Adrenal gland (tissue), 9 donors: ENCODE measurements at regions not wholly inside any gene's neighbourhood (a gene's known extent, or its start where the extent isn't known, plus 50 kb on each side); places are given as distances from the start of the nearest gene placed in this dataset.

Experiments
- DNase-seq, 7 donors: peaks; one replicate each; pipeline ENCODE4 v3.0.0-alpha.2; 2019 to 2020
- H3K27ac ChIP-seq, 5 donors: fragments of 200-600 bp; sonication (generic) in 4 of 5; 1 replicate in 3 of 5; 2 replicates in 2 of 5; pipeline versions ENCODE4 v1.5.1 to v1.8.0; 2016 to 2020; ENCODE audit warnings: mild to moderate bottlenecking in 1 of 5
- H3K27me3 ChIP-seq: fragments of 200-600 bp; 2 replicates; pipeline ENCODE4 v1.8.0; 2021
- H3K36me3 ChIP-seq, 2 donors: fragments of 200-600 bp; replicated peaks in 1 of 2; 1 replicate in 1 of 2; 2 replicates in 1 of 2; pipeline versions ENCODE4 v1.5.1 to v1.8.0; 2018 to 2022
- H3K4me1 ChIP-seq, 2 donors: fragments of 200-600 bp; replicated peaks in 1 of 2; 1 replicate in 1 of 2; 2 replicates in 1 of 2; pipeline versions ENCODE4 v1.5.1 to v1.8.0; 2018 to 2021
- H3K4me3 ChIP-seq, 4 donors: fragments of 200-600 bp; sonication (generic) in 3 of 4; one replicate each; pipeline ENCODE4 v1.5.1; 2016 to 2018
- H3K9me3 ChIP-seq, 3 donors: fragments of 200-600 bp; sonication (generic) in 1 of 3; replicated peaks in 1 of 3; 1 replicate in 2 of 3; 2 replicates in 1 of 3; pipeline versions ENCODE4 v1.5.1 to v1.8.0; 2016 to 2021
- POLR2A ChIP-seq, 2 donors: fragments of 450-650 bp; IDR thresholded peaks; one replicate each; pipeline ENCODE4 v1.6.1; 2017; ENCODE audit warnings: antibody characterized with exemption in 2 of 2, mild to moderate bottlenecking in 2 of 2, moderate library complexity in 1 of 2
- WGBS, 4 donors: extraction: QIAGEN DNeasy Blood & Tissue Kit in 2 of 4; methylation state at CpG; one replicate each; pipeline versions ENCODE4 v1.1.5 to v1.1.7; 2013 to 2017; 5-methylcytosine and 5-hydroxymethylcytosine counted together
- intact Hi-C, 2 donors: fragments of 100-400 bp; cut with DNase I; formaldehyde crosslinking; loops; one replicate each; pipeline versions ENCODE4 v1.14.1 to v1.15.0; 2022 to 2023
- TF ChIP-seq, protein P1 (sequence below), 6 experiments: fragments of 450-650 bp in 4 of 6; fragments of 200-600 bp in 2 of 6; sonication (generic) in 1 of 6; IDR thresholded peaks; 1 replicate in 5 of 6; 2 replicates in 1 of 6; pipeline versions ENCODE4 v1.5.1 to v1.8.0; 2016 to 2021; ENCODE audit warnings: antibody characterized with exemption in 6 of 6, mild to moderate bottlenecking in 2 of 6, moderate library complexity in 1 of 6
- donor health status: healthy with polysubstance abuse.
- donor health status: Bipolar disorder and iron deficiency.
- donor health status: DM: yes; HTN: yes; CAD: no.
- donor health status: DM: no; HTN: no; CAD: no.
- donor health status: DM: no; HTN: no; CAD: no.

- intact Hi-C loops, result no loop called here
- no peaks in the 10 kb centered on the region for H3K9me3 ChIP-seq
- TF ChIP-seq, protein P1, sequence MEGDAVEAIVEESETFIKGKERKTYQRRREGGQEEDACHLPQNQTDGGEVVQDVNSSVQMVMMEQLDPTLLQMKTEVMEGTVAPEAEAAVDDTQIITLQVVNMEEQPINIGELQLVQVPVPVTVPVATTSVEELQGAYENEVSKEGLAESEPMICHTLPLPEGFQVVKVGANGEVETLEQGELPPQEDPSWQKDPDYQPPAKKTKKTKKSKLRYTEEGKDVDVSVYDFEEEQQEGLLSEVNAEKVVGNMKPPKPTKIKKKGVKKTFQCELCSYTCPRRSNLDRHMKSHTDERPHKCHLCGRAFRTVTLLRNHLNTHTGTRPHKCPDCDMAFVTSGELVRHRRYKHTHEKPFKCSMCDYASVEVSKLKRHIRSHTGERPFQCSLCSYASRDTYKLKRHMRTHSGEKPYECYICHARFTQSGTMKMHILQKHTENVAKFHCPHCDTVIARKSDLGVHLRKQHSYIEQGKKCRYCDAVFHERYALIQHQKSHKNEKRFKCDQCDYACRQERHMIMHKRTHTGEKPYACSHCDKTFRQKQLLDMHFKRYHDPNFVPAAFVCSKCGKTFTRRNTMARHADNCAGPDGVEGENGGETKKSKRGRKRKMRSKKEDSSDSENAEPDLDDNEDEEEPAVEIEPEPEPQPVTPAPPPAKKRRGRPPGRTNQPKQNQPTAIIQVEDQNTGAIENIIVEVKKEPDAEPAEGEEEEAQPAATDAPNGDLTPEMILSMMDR (IDR thresholded peaks at IDR 0.05), result no peak
- TF ChIP-seq POLR2A (IDR thresholded peaks at IDR 0.05), result no peak
- no peaks in the 10 kb centered on the region for H3K27me3 ChIP-seq
- no peaks in the 10 kb centered on the region for H3K36me3 ChIP-seq
- H3K4me3 ChIP-seq, result no peak overlapping the region
- H3K4me1 ChIP-seq, result no peaks in the 10 kb centered on the region
- no peak overlapping the region for H3K27ac ChIP-seq
- no peak for DNase-seq
Observed at GRCh38 chr20:11197851-11198250, 524.1 kb upstream of the JAG1 start.

DNA sequence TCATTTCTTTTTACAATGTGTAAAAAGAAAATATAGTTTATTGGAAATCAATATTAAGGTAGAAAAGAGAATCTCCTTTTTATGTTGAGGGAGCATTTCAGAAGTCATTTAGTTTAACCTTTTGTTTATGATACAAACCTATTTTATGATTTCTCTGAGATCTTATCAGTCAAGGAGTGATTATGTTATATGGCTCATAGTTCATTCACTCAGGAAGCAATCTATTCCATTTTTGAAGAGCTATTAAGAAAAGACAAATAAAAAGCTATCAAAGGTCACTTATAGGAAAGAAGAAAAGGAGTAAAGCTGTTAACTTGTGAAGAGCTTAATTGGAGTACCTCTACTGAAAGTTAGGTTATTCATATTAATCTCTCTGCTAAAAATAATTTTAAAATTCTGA is 526.6 kb upstream of the JAG1 start:
- intact Hi-C loops, result loop anchor here in 1 of 2 donors (10.0 kb wide), 1 partner anchor 646 kb away; no protein-coding TSS in a partner anchor
- H3K4me3 ChIP-seq, result no peak overlapping the region
- no peaks in the 10 kb centered on the region for H3K36me3 ChIP-seq
- no peak for DNase-seq
- peaks cover 0 to 5% (median 0%) of the 10 kb centered on the region in 3 donors for H3K9me3 ChIP-seq
- H3K4me1 ChIP-seq, result no peaks in the 10 kb centered on the region
- no peaks in the 10 kb centered on the region for H3K27me3 ChIP-seq
- no peak for TF ChIP-seq POLR2A (IDR thresholded peaks at IDR 0.05)
- TF ChIP-seq, protein P1 (IDR thresholded peaks at IDR 0.05), result no peak
- no peak overlapping the region for H3K27ac ChIP-seq

- WGBS, 4 donors, result 25 to 48% (median 37%) methylated on average over 4 of the region's 4 CpGs
- H3K27ac ChIP-seq, result no peak overlapping the region
- TF ChIP-seq POLR2A (IDR thresholded peaks at IDR 0.05), result no peak
- TF ChIP-seq, protein P1 (IDR thresholded peaks at IDR 0.05), result peak; percentile 57 to 70 (median 62)
- H3K27me3 ChIP-seq, result no peaks in the 10 kb centered on the region
- no peak overlapping the region for H3K4me3 ChIP-seq
- H3K9me3 ChIP-seq, result peaks cover 0 to 5% (median 0%) of the 10 kb centered on the region in 3 donors
- intact Hi-C loops, result loop anchor here in 1 of 2 donors (10.0 kb wide), 1 partner anchor 650 kb away; no protein-coding TSS in a partner anchor
- no peaks in the 10 kb centered on the region for H3K36me3 ChIP-seq
- H3K4me1 ChIP-seq, result no peaks in the 10 kb centered on the region
- DNase-seq, result peak; percentile 22 to 74 (median 54)
Observed at GRCh38 chr20:11204926-11205768, 531.3 kb upstream of the JAG1 start.

DNA sequence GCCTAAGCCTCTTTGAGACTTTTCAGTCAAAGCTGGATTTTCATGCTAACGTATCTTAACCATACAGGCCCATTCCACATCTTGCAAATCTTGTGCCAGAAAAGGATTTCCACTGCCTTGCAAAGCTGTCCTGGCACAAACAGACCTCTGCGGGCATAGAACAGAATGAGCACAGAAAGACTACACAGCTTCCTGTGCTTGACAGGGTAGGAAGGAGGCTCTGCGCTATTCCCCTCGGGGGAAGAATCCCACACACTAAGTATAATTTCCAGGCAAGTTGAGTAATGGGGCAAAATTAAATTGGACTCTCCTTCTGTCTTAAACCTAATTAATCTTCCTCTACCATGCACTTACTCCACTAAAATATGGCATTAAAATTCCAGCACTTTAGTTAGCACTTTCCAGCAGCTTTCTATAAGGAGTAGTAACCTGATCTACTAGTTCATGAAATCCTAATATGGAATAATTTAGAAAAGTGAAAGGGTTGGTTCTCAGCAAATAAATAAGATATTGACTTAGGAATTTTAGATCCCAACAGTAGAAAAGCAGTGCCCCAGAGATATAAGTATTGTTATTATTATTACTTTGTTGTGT is 532.1 kb upstream of the JAG1 start:
- no peak for DNase-seq
- no peak overlapping the region for H3K27ac ChIP-seq
- peaks cover 0 to 5% (median 0%) of the 10 kb centered on the region in 3 donors for H3K9me3 ChIP-seq
- 63 to 80% (median 73%) methylated on average over 4 of the region's 4 CpGs for WGBS, 4 donors
- no peak overlapping the region for H3K4me3 ChIP-seq
- TF ChIP-seq, protein P1 (IDR thresholded peaks at IDR 0.05), result no peak
- TF ChIP-seq POLR2A (IDR thresholded peaks at IDR 0.05), result no peak
- H3K27me3 ChIP-seq, result no peaks in the 10 kb centered on the region
- intact Hi-C loops, result loop anchor here in 1 of 2 donors (10.0 kb wide), 1 partner anchor 651 kb away; no protein-coding TSS in a partner anchor
- H3K4me1 ChIP-seq, result no peaks in the 10 kb centered on the region
- no peaks in the 10 kb centered on the region for H3K36me3 ChIP-seq
